ENCODE measurements at regions not wholly inside any gene's neighbourhood (a gene's known extent, or its start where the extent isn't known, plus 50 kb on each side); places are given as distances from the start of the nearest gene placed in this dataset.

GRCh38 chr14:81871706-81872105 is 338.1 kb upstream of the SEL1L start:
- no peak for TF ChIP-seq CTCF (IDR thresholded peaks at IDR 0.05; ENCODE audit: poor library complexity, severe bottlenecking)
- TF ChIP-seq POLR2AphosphoS5 (IDR thresholded peaks at IDR 0.05): no peak
- TF ChIP-seq REST (IDR thresholded peaks at IDR 0.05; ENCODE audit: borderline replicate concordance): no peak
- TF ChIP-seq RAD21 (conservative IDR thresholded peaks at IDR 0.05): no peak
- TF ChIP-seq EZH2 (IDR thresholded peaks at IDR 0.05; ENCODE audit: borderline replicate concordance, insufficient read depth, low read length, poor library complexity, severe bottlenecking): no peak
- TF ChIP-seq EP300 (conservative IDR thresholded peaks at IDR 0.05; ENCODE audit: poor library complexity, severe bottlenecking): no peak
